Endodermal cell (in vitro differentiated cells): ENCODE measurements at regions not wholly inside any gene's neighbourhood (a gene's known extent, or its start where the extent isn't known, plus 50 kb on each side); places are given as distances from the start of the nearest gene placed in this dataset.

Experiments
- DNase-seq: peaks from one replicate; pipeline ENCODE4 v3.0.0-alpha.2; 2017
- H3K27ac ChIP-seq: 2 replicates; pipeline ENCODE4 v1.5.1; 2013; ENCODE audit warnings: mild to moderate bottlenecking, low read depth, low read length, moderate library complexity
- H3K27me3 ChIP-seq: 2 replicates; pipeline ENCODE4 v1.6.1; 2013; ENCODE audit warnings: mild to moderate bottlenecking, low read length, moderate library complexity; ENCODE audit not compliant: insufficient read depth, control insufficient read depth, poor library complexity, severe bottlenecking
- H3K36me3 ChIP-seq: 2 replicates; pipeline ENCODE4 v1.7.0; 2013; ENCODE audit warnings: mild to moderate bottlenecking, low read length, moderate library complexity; ENCODE audit not compliant: control insufficient read depth, insufficient read depth
- H3K4me1 ChIP-seq: one replicate; pipeline ENCODE4 v1.7.0; 2013; ENCODE audit warnings: low read length; ENCODE audit not compliant: control insufficient read depth, insufficient read depth
- H3K4me3 ChIP-seq: 2 replicates; pipeline ENCODE4 v1.5.1; 2013; ENCODE audit warnings: mild to moderate bottlenecking, low read length, moderate library complexity
- H3K9ac ChIP-seq: 2 replicates; pipeline ENCODE4 v1.6.1; 2013; ENCODE audit warnings: mild to moderate bottlenecking, low read length, moderate library complexity; ENCODE audit not compliant: poor library complexity, severe bottlenecking; ENCODE audit errors: extremely low read depth
- H3K9me3 ChIP-seq: 2 replicates; pipeline ENCODE4 v1.6.1; 2013; ENCODE audit warnings: mild to moderate bottlenecking, low read length, moderate library complexity; ENCODE audit not compliant: control insufficient read depth
- H3K27ac Mint-ChIP-seq: 2 replicates; pipeline ENCODE4 v1.8.0; 2020; ENCODE audit warnings: mixed read lengths
- H3K27me3 Mint-ChIP-seq: 2 replicates; pipeline ENCODE4 v1.8.0; 2021; ENCODE audit warnings: mild to moderate bottlenecking, mixed read lengths; ENCODE audit not compliant: insufficient read depth
- H3K36me3 Mint-ChIP-seq: 2 replicates; pipeline ENCODE4 v1.8.0; 2020; ENCODE audit warnings: low read depth, mixed read lengths
- H3K4me1 Mint-ChIP-seq: 2 replicates; pipeline ENCODE4 v1.8.0; 2020; ENCODE audit warnings: mixed read lengths
- H3K4me3 Mint-ChIP-seq: 2 replicates; pipeline ENCODE4 v1.8.0; 2020; ENCODE audit warnings: mild to moderate bottlenecking, moderate library complexity, mixed read lengths
- H3K9me3 Mint-ChIP-seq: 2 replicates; pipeline ENCODE4 v1.8.0; 2020; ENCODE audit warnings: mild to moderate bottlenecking, mixed read lengths
- CTCF ChIP-seq: fragments of 200-600 bp; sonication (generic); conservative IDR thresholded peaks from 2 replicates; pipeline ENCODE4 v1.5.0; 2021; ENCODE audit warnings: antibody characterized with exemption, mild to moderate bottlenecking
- whole genome bisulfite sequencing, 2 experiments: methylation state at CpG; one replicate each; pipeline versions ENCODE4 v1.1.5 to v1.1.7; 2013; ENCODE audit warnings: missing lambda C conversion rate in 2 of 2, mixed read lengths in 1 of 2; ENCODE audit not compliant: insufficient coverage in 1 of 2, insufficient read length in 1 of 2; 5-methylcytosine and 5-hydroxymethylcytosine counted together

GRCh38 chr11:97428247-97428790 is 1038.5 kb downstream of the JRKL start:
- H3K9ac ChIP-seq: no peak overlapping the region
- TF ChIP-seq CTCF: no peak
- H3K4me1 Mint-ChIP-seq: peaks cover 35% of the 10 kb centered on the region
- no peak overlapping the region for H3K4me3 ChIP-seq
- no peaks in the 10 kb centered on the region for H3K9me3 Mint-ChIP-seq
- no peak overlapping the region for H3K4me3 Mint-ChIP-seq
- no peaks in the 10 kb centered on the region for H3K27me3 Mint-ChIP-seq
- H3K4me1 ChIP-seq: peaks cover 10% of the 10 kb centered on the region
- WGBS, 2 experiments: 86 to 92% methylated on average over 2 of the region's 2 CpGs
- no peaks in the 10 kb centered on the region for H3K27me3 ChIP-seq
- no peak for DNase-seq
- H3K27ac Mint-ChIP-seq: no peak overlapping the region
- H3K9me3 ChIP-seq: no peaks in the 10 kb centered on the region
- H3K36me3 Mint-ChIP-seq: no peaks in the 10 kb centered on the region
- H3K27ac ChIP-seq: no peak overlapping the region
- no peaks in the 10 kb centered on the region for H3K36me3 ChIP-seq

- Mint-ChIP-seq H3K36me3 (peaks cover 6% of the 10 kb centered on the region), H3K27ac (peak overlapping the region; percentile 3), H3K27me3 (no peaks in the 10 kb centered on the region), H3K9me3 (peaks cover 1% of the 10 kb centered on the region), H3K4me3 (no peak overlapping the region), H3K4me1 (peaks cover 39% of the 10 kb centered on the region)
- WGBS, 2 experiments: 72 to 100% methylated on average over 2 to 3 of the region's 3 CpGs
- no peak overlapping the region for H3K4me3 ChIP-seq
- no peak for TF ChIP-seq CTCF
- H3K27ac ChIP-seq: no peak overlapping the region
- peaks cover 10% of the 10 kb centered on the region for H3K4me1 ChIP-seq
- no peak overlapping the region for H3K9ac ChIP-seq
- DNase-seq: no peak
- no peaks in the 10 kb centered on the region for H3K9me3 ChIP-seq
- H3K36me3 ChIP-seq: no peaks in the 10 kb centered on the region
- H3K27me3 ChIP-seq: no peaks in the 10 kb centered on the region
These were observed 1041.1 kb downstream of the JRKL start for GRCh38 chr11:97430877-97431276.

GRCh38 chr11:97432926-97433325 is 1043.1 kb downstream of the JRKL start:
- no peaks in the 10 kb centered on the region for H3K36me3 ChIP-seq
- TF ChIP-seq CTCF: no peak
- no peak overlapping the region for H3K4me3 Mint-ChIP-seq
- peaks cover 39% of the 10 kb centered on the region for H3K4me1 Mint-ChIP-seq
- no peaks in the 10 kb centered on the region for H3K9me3 ChIP-seq
- no peaks in the 10 kb centered on the region for H3K27me3 Mint-ChIP-seq
- peak overlapping the region; percentile 64 for H3K27ac Mint-ChIP-seq
- no peak overlapping the region for H3K27ac ChIP-seq
- H3K36me3 Mint-ChIP-seq: peaks cover 6% of the 10 kb centered on the region
- no peak overlapping the region for H3K4me3 ChIP-seq
- H3K9me3 Mint-ChIP-seq: peaks cover 1% of the 10 kb centered on the region
- no peak for DNase-seq
- WGBS, 2 experiments: 100% methylated on average over 1 of the region's 1 CpG
- H3K4me1 ChIP-seq: peaks cover 10% of the 10 kb centered on the region
- H3K9ac ChIP-seq: no peak overlapping the region
- no peaks in the 10 kb centered on the region for H3K27me3 ChIP-seq
